ENCODE measurements at regions not wholly inside any gene's neighbourhood (a gene's known extent, or its start where the extent isn't known, plus 50 kb on each side); places are given as distances from the start of the nearest gene placed in this dataset.
"Not testable (repeated sequence)": the region's sequence is repeated elsewhere in the genome, so short reads cannot be mapped to it uniquely, and the experiment has no call there.

DNA sequence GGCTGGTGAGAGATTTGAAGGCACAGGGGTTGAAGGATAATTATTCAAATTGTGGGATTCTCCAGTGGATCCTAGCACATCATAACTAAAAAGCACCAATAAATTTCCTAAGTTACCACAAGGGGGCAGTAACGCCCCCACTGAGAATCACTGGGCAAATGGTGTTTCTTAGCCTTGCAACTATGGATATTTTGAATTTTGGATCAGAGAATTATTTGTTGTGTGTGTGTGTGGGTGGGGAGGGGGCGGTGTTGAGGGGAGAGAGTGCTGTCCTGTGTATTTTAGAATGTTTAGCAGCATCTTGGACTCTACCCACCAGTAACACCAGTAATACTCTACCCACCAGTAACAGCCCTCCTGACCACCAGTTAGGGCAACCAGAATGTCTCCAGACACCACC, 63.3 kb upstream of the PRKG1 start:
- H3K27ac ChIP-seq, result no peak overlapping the region
- DNase-seq, result no peak
- intact Hi-C loops (cut with DNase I; ENCODE audit: low total_unique reads), result no loop called here
- in situ Hi-C loops (cut with MboI; ENCODE audit: low pct_ligation_motif_present in 1 of 4, low pct_unique_long_range_greater_than_20kb in 1 of 4, low sequenced_read_pairs in 3 of 4), result loop anchor here in 3 of 4 donors (25.0 kb wide), 2 partner anchors 951 to 1201 kb away; no protein-coding TSS in a partner anchor
- H3K36me3 ChIP-seq, result no peaks in the 10 kb centered on the region
- H3K9me3 ChIP-seq, result no peaks in the 10 kb centered on the region
- no peak overlapping the region for H3K4me3 ChIP-seq
- no peak for TF ChIP-seq POLR2AphosphoS5 (IDR thresholded peaks at IDR 0.05)
- TF ChIP-seq, protein P1, sequence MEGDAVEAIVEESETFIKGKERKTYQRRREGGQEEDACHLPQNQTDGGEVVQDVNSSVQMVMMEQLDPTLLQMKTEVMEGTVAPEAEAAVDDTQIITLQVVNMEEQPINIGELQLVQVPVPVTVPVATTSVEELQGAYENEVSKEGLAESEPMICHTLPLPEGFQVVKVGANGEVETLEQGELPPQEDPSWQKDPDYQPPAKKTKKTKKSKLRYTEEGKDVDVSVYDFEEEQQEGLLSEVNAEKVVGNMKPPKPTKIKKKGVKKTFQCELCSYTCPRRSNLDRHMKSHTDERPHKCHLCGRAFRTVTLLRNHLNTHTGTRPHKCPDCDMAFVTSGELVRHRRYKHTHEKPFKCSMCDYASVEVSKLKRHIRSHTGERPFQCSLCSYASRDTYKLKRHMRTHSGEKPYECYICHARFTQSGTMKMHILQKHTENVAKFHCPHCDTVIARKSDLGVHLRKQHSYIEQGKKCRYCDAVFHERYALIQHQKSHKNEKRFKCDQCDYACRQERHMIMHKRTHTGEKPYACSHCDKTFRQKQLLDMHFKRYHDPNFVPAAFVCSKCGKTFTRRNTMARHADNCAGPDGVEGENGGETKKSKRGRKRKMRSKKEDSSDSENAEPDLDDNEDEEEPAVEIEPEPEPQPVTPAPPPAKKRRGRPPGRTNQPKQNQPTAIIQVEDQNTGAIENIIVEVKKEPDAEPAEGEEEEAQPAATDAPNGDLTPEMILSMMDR (IDR thresholded peaks at IDR 0.05), result peak; percentile 69 to 87 (median 80)
- H3K4me1 ChIP-seq, result peaks cover 0 to 8% (median 0%) of the 10 kb centered on the region in 4 donors
- WGBS, 2 donors (ENCODE audit: low coverage in 1 of 2), result 16 to 33% methylated on average over 1 to 2 of the region's 2 CpGs
- H3K27me3 ChIP-seq, result no peaks in the 10 kb centered on the region

DNA sequence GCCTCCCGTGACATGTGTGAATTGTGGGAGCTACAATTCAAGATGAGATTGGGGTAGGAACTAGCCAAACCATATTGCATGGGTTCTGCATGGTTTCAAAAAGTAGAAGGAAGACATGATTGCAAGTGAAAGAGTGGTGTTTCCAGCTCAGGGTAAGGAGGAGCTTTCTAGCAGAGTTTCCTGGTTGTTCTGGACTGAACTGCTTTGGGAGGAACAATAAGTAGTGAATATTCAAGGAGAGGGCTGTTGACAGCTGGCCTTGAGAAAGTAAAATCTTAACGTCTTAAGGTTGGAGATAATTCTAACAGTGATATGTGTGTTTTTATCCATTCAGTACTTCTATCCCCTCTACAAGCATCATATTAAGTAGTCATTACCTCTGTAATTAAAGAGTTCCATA, 62.2 kb upstream of the PRKG1 start:
- Histone ChIP-seq H3K4me1 (peaks cover 0 to 8% (median 0%) of the 10 kb centered on the region in 4 donors), H3K36me3 (no peaks in the 10 kb centered on the region), H3K9me3 (no peaks in the 10 kb centered on the region), H3K4me3 (no peak overlapping the region), H3K27ac (no peak overlapping the region), H3K27me3 (no peaks in the 10 kb centered on the region)
- TF ChIP-seq POLR2AphosphoS5 (IDR thresholded peaks at IDR 0.05) (no peak), POLR2A (IDR thresholded peaks at IDR 0.05) (no peak), EP300 (IDR thresholded peaks at IDR 0.05; ENCODE audit: low read depth) (no peak)
- TF ChIP-seq, protein P1 (IDR thresholded peaks at IDR 0.05), result no peak
- in situ Hi-C loops (cut with MboI; ENCODE audit: low pct_ligation_motif_present in 1 of 4, low pct_unique_long_range_greater_than_20kb in 1 of 4, low sequenced_read_pairs in 3 of 4), result loop anchor here in 3 of 4 donors (25.0 kb wide), 2 partner anchors 950 to 1200 kb away; no protein-coding TSS in a partner anchor
- intact Hi-C loops (cut with DNase I; ENCODE audit: low total_unique reads), result no loop called here
- WGBS, 2 donors (ENCODE audit: low coverage in 1 of 2), result 64 to 86% methylated on average over 1 to 2 of the region's 2 CpGs
- no peak for DNase-seq

DNA sequence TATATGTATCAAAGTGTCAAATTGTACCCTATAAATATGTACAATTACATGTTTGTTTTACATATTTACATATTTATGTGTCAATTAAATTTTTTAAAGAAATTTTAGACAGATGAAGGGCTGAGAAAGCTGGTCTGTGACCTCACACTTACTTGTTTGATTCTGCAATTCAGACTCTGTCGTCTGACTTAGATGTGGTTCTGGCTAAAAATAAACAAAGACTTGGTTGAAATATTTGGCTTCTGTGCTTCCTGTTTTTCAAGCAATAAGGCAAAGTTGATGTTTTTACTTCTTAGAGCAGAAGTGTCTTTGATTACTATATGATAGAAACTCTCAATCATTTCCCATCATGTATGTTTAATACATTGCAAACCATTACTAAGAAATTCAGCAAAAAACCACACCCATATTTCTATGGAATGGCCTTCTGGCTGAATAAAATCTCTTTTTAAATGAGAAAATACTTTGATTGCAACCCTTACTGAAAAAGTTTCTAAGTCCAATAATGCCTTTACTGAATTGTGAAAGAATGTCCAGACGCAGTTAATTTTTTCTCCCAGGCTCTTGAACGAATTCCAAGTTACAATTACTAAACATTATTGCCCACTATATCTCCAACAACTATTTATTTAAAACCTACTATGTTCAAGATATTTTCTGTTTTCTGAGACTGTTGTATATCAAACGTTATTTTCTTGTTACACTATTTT, 59.5 kb upstream of the PRKG1 start:
- intact Hi-C loops (cut with DNase I; ENCODE audit: low total_unique reads) (no loop called here), in situ Hi-C loops (cut with MboI; ENCODE audit: low pct_ligation_motif_present in 1 of 4, low pct_unique_long_range_greater_than_20kb in 1 of 4, low sequenced_read_pairs in 3 of 4) (loop anchor here in 3 of 4 donors (25.0 kb wide), 2 partner anchors 947 to 1197 kb away; no protein-coding TSS in a partner anchor)
- WGBS, 2 donors (ENCODE audit: low coverage in 1 of 2), result 40 to 41% methylated on average over 4 of the region's 4 CpGs
- peaks cover 0 to 8% (median 0%) of the 10 kb centered on the region in 4 donors for H3K4me1 ChIP-seq
- peak overlapping the region in 1 of 4 donors; percentile 5 for H3K27ac ChIP-seq
- no peaks in the 10 kb centered on the region for H3K9me3 ChIP-seq
- no peaks in the 10 kb centered on the region for H3K36me3 ChIP-seq
- no peak overlapping the region for H3K4me3 ChIP-seq
- no peak for DNase-seq
- no peak for TF ChIP-seq POLR2A (IDR thresholded peaks at IDR 0.05)
- TF ChIP-seq, protein P1 (IDR thresholded peaks at IDR 0.05), result no peak
- no peak for TF ChIP-seq EP300 (IDR thresholded peaks at IDR 0.05; ENCODE audit: low read depth)
- no peak for TF ChIP-seq POLR2AphosphoS5 (IDR thresholded peaks at IDR 0.05)
- H3K27me3 ChIP-seq, result no peaks in the 10 kb centered on the region

DNA sequence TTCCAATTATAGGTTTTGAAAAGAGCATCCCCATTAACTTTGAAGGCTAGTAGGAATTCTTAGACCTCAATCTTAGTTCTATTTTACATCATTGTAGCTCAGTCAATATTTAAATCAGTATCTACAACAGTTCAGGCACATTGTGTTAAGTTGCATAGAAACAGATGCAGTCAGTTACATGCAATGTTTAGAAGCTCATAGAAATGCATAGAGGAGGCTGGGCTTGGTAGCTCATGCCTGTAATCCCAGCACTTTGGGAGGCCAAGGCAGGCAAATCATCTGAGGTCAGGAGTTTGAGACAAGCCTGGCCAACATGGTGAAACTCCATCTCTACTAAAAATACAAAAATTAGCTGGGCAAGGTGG, 58.9 kb upstream of the PRKG1 start:
- H3K4me3 ChIP-seq; H3K36me3 ChIP-seq; H3K4me1 ChIP-seq; H3K27ac ChIP-seq; H3K27me3 ChIP-seq; H3K9me3 ChIP-seq; intact Hi-C loops (cut with DNase I; ENCODE audit: low total_unique reads); DNase-seq: not testable (repeated sequence)
- in situ Hi-C loops (cut with MboI; ENCODE audit: low pct_ligation_motif_present in 1 of 4, low pct_unique_long_range_greater_than_20kb in 1 of 4, low sequenced_read_pairs in 3 of 4), result loop anchor here in 3 of 4 donors (25.0 kb wide), 2 partner anchors 947 to 1197 kb away; no protein-coding TSS in a partner anchor

DNA sequence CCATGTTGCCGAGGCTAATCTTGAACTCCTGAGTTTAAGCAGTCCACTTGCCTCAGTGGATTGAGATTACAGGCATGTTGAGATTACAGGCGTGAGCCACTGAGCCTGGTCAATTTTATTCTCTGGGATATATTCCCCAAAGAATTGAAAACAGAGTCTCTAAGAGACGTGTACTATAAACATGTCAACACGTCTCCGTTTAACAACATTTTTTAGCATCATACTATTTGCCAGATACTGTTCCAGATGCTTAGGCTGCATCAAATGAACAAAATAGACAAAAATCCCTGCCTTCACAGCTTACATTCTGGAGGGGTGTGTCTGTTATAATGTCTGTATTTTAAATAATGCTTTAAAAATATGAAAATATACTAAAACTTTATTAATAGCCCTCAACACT, 54.1 kb upstream of the PRKG1 start:
- DNase-seq, result no peak
- Histone ChIP-seq H3K27me3 (no peaks in the 10 kb centered on the region), H3K4me1 (no peaks in the 10 kb centered on the region), H3K36me3 (no peaks in the 10 kb centered on the region), H3K4me3 (no peak overlapping the region), H3K9me3 (no peaks in the 10 kb centered on the region), H3K27ac (no peak overlapping the region)
- in situ Hi-C loops (cut with MboI; ENCODE audit: low pct_ligation_motif_present in 1 of 4, low pct_unique_long_range_greater_than_20kb in 1 of 4, low sequenced_read_pairs in 3 of 4) (loop anchor here in 3 of 4 donors (25.0 kb wide), 2 partner anchors 942 to 1192 kb away; no protein-coding TSS in a partner anchor), intact Hi-C loops (cut with DNase I; ENCODE audit: low total_unique reads) (no loop called here)
- TF ChIP-seq POLR2A (IDR thresholded peaks at IDR 0.05), result no peak
- TF ChIP-seq EP300 (IDR thresholded peaks at IDR 0.05; ENCODE audit: low read depth), result no peak
- TF ChIP-seq, protein P1 (IDR thresholded peaks at IDR 0.05), result no peak
- no peak for TF ChIP-seq POLR2AphosphoS5 (IDR thresholded peaks at IDR 0.05)
- WGBS, 2 donors (ENCODE audit: low coverage in 1 of 2), result 70 to 86% methylated on average over 5 of the region's 5 CpGs
